OCI-LY7 (cell line): ENCODE measurements at regions not wholly inside any gene's neighbourhood (a gene's known extent, or its start where the extent isn't known, plus 50 kb on each side); places are given as distances from the start of the nearest gene placed in this dataset.

Experiments used
- BruUV-seq: library from RNA; stranded (reverse); fragments of 400-500 nt; replicated peaks from 2 replicates; lab custom pipeline; 2021; lab: Mats Ljungman, UMichigan
- CTCF ChIA-PET: fragments of 300-600 bp; sonication (Branson Sonifier 250); formaldehyde crosslinking; loops from one replicate; lab custom pipeline; 2022; ENCODE audit warnings: antibody characterized with exemption; ENCODE audit not compliant: unreplicated experiment; lab: Charles Lee
- POLR2A ChIA-PET: fragments of 300-600 bp; sonication (Branson Sonifier 250); formaldehyde crosslinking; loops from one replicate; lab custom pipeline; 2022; ENCODE audit warnings: antibody characterized with exemption; lab: Charles Lee
- DNase-seq: peaks from one replicate; pipeline ENCODE4 v3.0.0-alpha.2; 2015; ENCODE audit warnings: low spot score
- H2AFZ ChIP-seq: fragments of 200-600 bp; sonication (generic), shearing (Covaris generic); 2 replicates; pipeline ENCODE4 v1.6.1; 2014; ENCODE audit warnings: mild to moderate bottlenecking, antibody characterized with exemption, low read length, moderate library complexity
- H3K27ac ChIP-seq: fragments of 200-600 bp; sonication (generic); 2 replicates; pipeline ENCODE4 v1.5.1; 2014; ENCODE audit warnings: mixed run types, low read depth, mild to moderate bottlenecking, moderate library complexity, low read length, inconsistent platforms; ENCODE audit not compliant: poor library complexity, severe bottlenecking
- H3K36me3 ChIP-seq: fragments of 200-600 bp; sonication (generic); 2 replicates; pipeline ENCODE4 v1.6.1; 2014; ENCODE audit warnings: mild to moderate bottlenecking, antibody characterized with exemption, low read length, moderate library complexity, mixed read lengths; ENCODE audit not compliant: insufficient read depth
- H3K4me1 ChIP-seq: fragments of 200-600 bp; sonication (generic); 2 replicates; pipeline ENCODE4 v1.5.1; 2014; ENCODE audit warnings: mild to moderate bottlenecking, low read length; ENCODE audit not compliant: insufficient read depth, poor library complexity, severe bottlenecking
- H3K4me2 ChIP-seq: fragments of 200-600 bp; sonication (generic); 2 replicates; pipeline ENCODE4 v1.6.1; 2014; ENCODE audit warnings: mild to moderate bottlenecking, low read length
- H3K4me3 ChIP-seq: fragments of 200-600 bp; sonication (generic); 2 replicates; pipeline ENCODE4 v1.5.1; 2014; ENCODE audit warnings: mild to moderate bottlenecking, low read depth, low read length; ENCODE audit not compliant: poor library complexity, severe bottlenecking
- H3K79me2 ChIP-seq: fragments of 200-600 bp; sonication (generic); 2 replicates; pipeline ENCODE4 v1.6.1; 2016; ENCODE audit warnings: low read depth, mild to moderate bottlenecking, low read length, moderate library complexity, mixed read lengths; ENCODE audit not compliant: insufficient read depth
- H3K9me2 ChIP-seq: fragments of 200-600 bp; sonication (generic); 2 replicates; pipeline ENCODE4 v1.6.1; 2016; ENCODE audit warnings: mild to moderate bottlenecking, low read length, mixed read lengths; ENCODE audit not compliant: insufficient read depth
- H3K9me3 ChIP-seq: fragments of 200-600 bp; sonication (generic); 2 replicates; pipeline ENCODE4 v1.6.1; 2014; ENCODE audit warnings: mild to moderate bottlenecking, mixed run types, low read length, mixed read lengths
- H4K20me1 ChIP-seq: fragments of 200-600 bp; sonication (generic); 2 replicates; pipeline ENCODE4 v1.6.1; 2014; ENCODE audit warnings: mild to moderate bottlenecking, antibody characterized with exemption, low read length, moderate library complexity, mixed read lengths; ENCODE audit not compliant: insufficient read depth
- CTCF ChIP-seq: fragments of 200-600 bp; sonication (generic); conservative IDR thresholded peaks from 2 replicates; pipeline ENCODE4 v1.5.1; 2014; ENCODE audit warnings: mild to moderate bottlenecking, antibody characterized with exemption, low read length, moderate library complexity, mixed read lengths
- EZH2phosphoT487 ChIP-seq: fragments of 200-600 bp; sonication (generic); IDR thresholded peaks from 2 replicates; pipeline ENCODE4 v1.6.1; 2018; ENCODE audit warnings: low read depth, borderline replicate concordance, mild to moderate bottlenecking, mixed run types, antibody characterized with exemption, low read length, moderate library complexity, mixed read lengths
- intact Hi-C: fragments of 100-400 bp; cut with micrococcal nuclease; formaldehyde crosslinking; loops from one replicate; pipeline ENCODE4 v1.10.0; 2022; ENCODE audit not compliant: unreplicated experiment

- Histone ChIP-seq H3K4me1 (no peaks in the 10 kb centered on the region), H4K20me1 (no peaks in the 10 kb centered on the region), H2AFZ (no peak overlapping the region), H3K36me3 (no peaks in the 10 kb centered on the region), H3K9me3 (no peaks in the 10 kb centered on the region), H3K4me3 (no peak overlapping the region), H3K9me2 (no peaks in the 10 kb centered on the region), H3K27ac (no peak overlapping the region), H3K79me2 (no peaks in the 10 kb centered on the region), H3K4me2 (no peak overlapping the region)
- TF ChIP-seq EZH2phosphoT487 (no peak), CTCF (no peak)
- CTCF ChIA-PET = no interaction called here
- POLR2A ChIA-PET = no interaction called here
- BruUV-seq = no TSS peak
- no peak for DNase-seq
- intact Hi-C loops = no loop called here
Measured at GRCh38 chr9:24901319-24901718, 355.6 kb upstream of the IZUMO3 start.

- TF ChIP-seq CTCF = no peak
- TF ChIP-seq EZH2phosphoT487 = no peak
- intact Hi-C loops = no loop called here
- CTCF ChIA-PET = no interaction called here
- DNase-seq = no peak
- POLR2A ChIA-PET = no interaction called here
- Histone ChIP-seq H3K9me3 (no peaks in the 10 kb centered on the region), H3K27ac (no peak overlapping the region), H3K36me3 (no peaks in the 10 kb centered on the region), H2AFZ (no peak overlapping the region), H4K20me1 (no peaks in the 10 kb centered on the region), H3K4me1 (no peaks in the 10 kb centered on the region), H3K4me2 (no peak overlapping the region), H3K79me2 (no peaks in the 10 kb centered on the region), H3K4me3 (no peak overlapping the region), H3K9me2 (no peaks in the 10 kb centered on the region)
- no TSS peak for BruUV-seq
Measured at GRCh38 chr9:24900179-24900578, 354.5 kb upstream of the IZUMO3 start.

GRCh38 chr9:24899463-24899862 is 353.8 kb upstream of the IZUMO3 start:
- ChIA-PET CTCF (no interaction called here), POLR2A (no interaction called here)
- Histone ChIP-seq H3K9me3 (no peaks in the 10 kb centered on the region), H2AFZ (no peak overlapping the region), H3K79me2 (no peaks in the 10 kb centered on the region), H3K4me2 (no peak overlapping the region), H3K4me1 (no peaks in the 10 kb centered on the region), H3K4me3 (no peak overlapping the region), H3K36me3 (no peaks in the 10 kb centered on the region), H3K9me2 (no peaks in the 10 kb centered on the region), H4K20me1 (no peaks in the 10 kb centered on the region), H3K27ac (no peak overlapping the region)
- no peak for DNase-seq
- intact Hi-C loops = no loop called here
- BruUV-seq = no TSS peak
- no peak for TF ChIP-seq CTCF
- TF ChIP-seq EZH2phosphoT487 = no peak
